Activated CD8-positive, alpha-beta memory T cell treated with anti-CD3 and anti-CD28 coated beads for 1 hour (primary cell): ENCODE measurements at regions not wholly inside any gene's neighbourhood (a gene's known extent, or its start where the extent isn't known, plus 50 kb on each side); places are given as distances from the start of the nearest gene placed in this dataset.

Experiments used
- DNase-seq, 2 donors: peaks; one replicate each; pipeline ENCODE4 v3.0.0-alpha.2; 2020; ENCODE audit warnings: low read depth in 1 of 2; ENCODE audit errors: extremely low read depth in 1 of 2

GRCh38 chr5:72035831-72036230 is 71.4 kb upstream of the MAP1B start:
- DNase-seq: no peak

GRCh38 chr5:72036951-72037350 is 70.3 kb upstream of the MAP1B start:
- DNase-seq: no peak

GRCh38 chr5:72040513-72040912 is 66.8 kb upstream of the MAP1B start:
- DNase-seq: no peak

- DNase-seq: no peak
Measured at GRCh38 chr5:72041654-72042053, 65.6 kb upstream of the MAP1B start.

GRCh38 chr5:72042097-72042496 is 65.2 kb upstream of the MAP1B start:
- DNase-seq: no peak

GRCh38 chr5:72045692-72046091 is 61.6 kb upstream of the MAP1B start:
- DNase-seq: no peak

- no peak for DNase-seq
Measured at GRCh38 chr5:72046106-72046505, 61.2 kb upstream of the MAP1B start.

- DNase-seq: no peak
Measured at GRCh38 chr5:72055636-72056035, 51.6 kb upstream of the MAP1B start.
